Skin epidermis (tissue), 12 donors: ENCODE measurements at regions not wholly inside any gene's neighbourhood (a gene's known extent, or its start where the extent isn't known, plus 50 kb on each side); places are given as distances from the start of the nearest gene placed in this dataset.
A peak's percentile ranks its signal among the peaks of the same experiment; 100 is the strongest.
"Not testable (repeated sequence)": the region's sequence is repeated elsewhere in the genome, so short reads cannot be mapped to it uniquely, and the experiment has no call there.

Experiments
- H3K27ac ChIP-seq, 21 experiments: fragments of 200-600 bp; sonication (generic) in 11 of 21; one replicate each; pipeline ENCODE4 v1.5.0; 2020; ENCODE audit warnings: mild to moderate bottlenecking in 3 of 21, inconsistent platforms in 2 of 21, moderate library complexity in 2 of 21
- H3K4me3 ChIP-seq, 7 experiments: fragments of 200-600 bp; sonication (generic) in 2 of 7; one replicate each; pipeline ENCODE4 v1.5.0; 2020; ENCODE audit warnings: inconsistent platforms in 2 of 7, mild to moderate bottlenecking in 2 of 7, moderate library complexity in 1 of 7

GRCh38 chr5:153159616-153160015 lies 330.9 kb upstream of the GRIA1 start:
- H3K4me3 ChIP-seq: no peak overlapping the region
- no peak overlapping the region for H3K27ac ChIP-seq

- no peak overlapping the region for H3K27ac ChIP-seq
- no peak overlapping the region for H3K4me3 ChIP-seq
Measured at GRCh38 chr5:153168241-153168640, 322.2 kb upstream of the GRIA1 start.

GRCh38 chr5:153187503-153187902 lies 303.0 kb upstream of the GRIA1 start:
- Histone ChIP-seq H3K4me3 (no peak overlapping the region), H3K27ac (no peak overlapping the region)

- H3K4me3 ChIP-seq: no peak overlapping the region
- no peak overlapping the region for H3K27ac ChIP-seq
Measured at GRCh38 chr5:153206361-153206760, 284.1 kb upstream of the GRIA1 start.

- Histone ChIP-seq H3K4me3 (no peak overlapping the region), H3K27ac (no peak overlapping the region)
Measured at GRCh38 chr5:153209016-153209415, 281.5 kb upstream of the GRIA1 start.

GRCh38 chr5:153209687-153210086 lies 280.8 kb upstream of the GRIA1 start:
- Histone ChIP-seq H3K4me3 (no peak overlapping the region), H3K27ac (no peak overlapping the region)

- Histone ChIP-seq H3K4me3 (no peak overlapping the region), H3K27ac (no peak overlapping the region)
Measured at GRCh38 chr5:153211076-153211475, 279.4 kb upstream of the GRIA1 start.

- H3K4me3 ChIP-seq: no peak overlapping the region
- H3K27ac ChIP-seq: no peak overlapping the region
Measured at GRCh38 chr5:153212471-153212870, 278.0 kb upstream of the GRIA1 start.

- Histone ChIP-seq H3K27ac (no peak overlapping the region), H3K4me3 (no peak overlapping the region)
Measured at GRCh38 chr5:153222936-153223335, 267.5 kb upstream of the GRIA1 start.

- H3K27ac ChIP-seq: no peak overlapping the region
- no peak overlapping the region for H3K4me3 ChIP-seq
Measured at GRCh38 chr5:153223376-153223775, 267.1 kb upstream of the GRIA1 start.

GRCh38 chr5:153224651-153225050 lies 265.8 kb upstream of the GRIA1 start:
- H3K4me3 ChIP-seq: no peak overlapping the region
- no peak overlapping the region for H3K27ac ChIP-seq

GRCh38 chr5:153233933-153234332 lies 256.5 kb upstream of the GRIA1 start:
- no peak overlapping the region for H3K27ac ChIP-seq

GRCh38 chr5:153236319-153236718 lies 254.2 kb upstream of the GRIA1 start:
- H3K27ac ChIP-seq: no peak overlapping the region
- no peak overlapping the region for H3K4me3 ChIP-seq

More at GRCh38 chr5:153233933-153234332, 256.5 kb upstream of the GRIA1 start:
- no peak overlapping the region for H3K4me3 ChIP-seq

- Histone ChIP-seq H3K4me3 (no peak overlapping the region), H3K27ac (no peak overlapping the region)
Measured at GRCh38 chr5:153237671-153238332, 252.7 kb upstream of the GRIA1 start.

- H3K4me3 ChIP-seq: no peak overlapping the region
- H3K27ac ChIP-seq: no peak overlapping the region
Measured at GRCh38 chr5:153257381-153257780, 233.1 kb upstream of the GRIA1 start.

GRCh38 chr5:153258469-153258868 lies 232.0 kb upstream of the GRIA1 start:
- no peak overlapping the region for H3K27ac ChIP-seq
- no peak overlapping the region for H3K4me3 ChIP-seq

- Histone ChIP-seq H3K27ac (peak overlapping the region in 1 of 21 experiments; percentile 3), H3K4me3 (no peak overlapping the region)
Measured at GRCh38 chr5:153267506-153267905, 223.0 kb upstream of the GRIA1 start.

GRCh38 chr5:153275695-153276094 lies 214.8 kb upstream of the GRIA1 start:
- H3K4me3 ChIP-seq: no peak overlapping the region

GRCh38 chr5:153276151-153276550 lies 214.3 kb upstream of the GRIA1 start:
- Histone ChIP-seq H3K4me3 (no peak overlapping the region), H3K27ac (no peak overlapping the region)

More at GRCh38 chr5:153275695-153276094, 214.8 kb upstream of the GRIA1 start:
- H3K27ac ChIP-seq: no peak overlapping the region

- H3K27ac ChIP-seq, H3K4me3 ChIP-seq: not testable (repeated sequence)
Measured at GRCh38 chr5:153296251-153296844, 194.1 kb upstream of the GRIA1 start.

GRCh38 chr5:153299891-153300290 lies 190.6 kb upstream of the GRIA1 start:
- H3K4me3 ChIP-seq: no peak overlapping the region
- H3K27ac ChIP-seq: no peak overlapping the region

- Histone ChIP-seq H3K4me3 (no peak overlapping the region), H3K27ac (no peak overlapping the region)
Measured at GRCh38 chr5:153308282-153308681, 182.2 kb upstream of the GRIA1 start.
